Activated CD4-positive, alpha-beta T cell treated with anti-CD3 and anti-CD28 coated beads for 4 hours (primary cell): ENCODE measurements at regions not wholly inside any gene's neighbourhood (a gene's known extent, or its start where the extent isn't known, plus 50 kb on each side); places are given as distances from the start of the nearest gene placed in this dataset.

Experiments
- DNase-seq, 2 donors: peaks; one replicate each; pipeline ENCODE4 v3.0.0-alpha.2; 2020

GRCh38 chr1:185427776-185428175 is 110.7 kb upstream of the IVNS1ABP start:
- no peak for DNase-seq

- no peak for DNase-seq
These were observed 110.2 kb upstream of the IVNS1ABP start for GRCh38 chr1:185427264-185427663.

GRCh38 chr1:185426848-185427247 is 109.8 kb upstream of the IVNS1ABP start:
- no peak for DNase-seq

GRCh38 chr1:185425163-185425562 is 108.1 kb upstream of the IVNS1ABP start:
- DNase-seq, result no peak

- no peak for DNase-seq
These were observed 104.6 kb upstream of the IVNS1ABP start for GRCh38 chr1:185421485-185422107.

GRCh38 chr1:185420588-185421081 is 103.6 kb upstream of the IVNS1ABP start:
- no peak for DNase-seq

- DNase-seq, result no peak
These were observed 102.7 kb upstream of the IVNS1ABP start for GRCh38 chr1:185419718-185420117.

- DNase-seq, result no peak
These were observed 101.4 kb upstream of the IVNS1ABP start for GRCh38 chr1:185418472-185418871.

GRCh38 chr1:185412385-185413087 is 95.5 kb upstream of the IVNS1ABP start:
- DNase-seq, result no peak

- no peak for DNase-seq
These were observed 92.9 kb upstream of the IVNS1ABP start for GRCh38 chr1:185409763-185410528.

- no peak for DNase-seq
These were observed 92.3 kb upstream of the IVNS1ABP start for GRCh38 chr1:185409345-185409744.

- DNase-seq, result no peak
These were observed 91.7 kb upstream of the IVNS1ABP start for GRCh38 chr1:185408700-185409270.

- DNase-seq, result no peak
These were observed 89.6 kb upstream of the IVNS1ABP start for GRCh38 chr1:185406691-185407009.

GRCh38 chr1:185406006-185406690 is 89.1 kb upstream of the IVNS1ABP start:
- no peak for DNase-seq

GRCh38 chr1:185404907-185405568 is 88.0 kb upstream of the IVNS1ABP start:
- DNase-seq, result no peak

GRCh38 chr1:185404291-185404690 is 87.2 kb upstream of the IVNS1ABP start:
- no peak for DNase-seq

- DNase-seq, result no peak
These were observed 85.9 kb upstream of the IVNS1ABP start for GRCh38 chr1:185402930-185403329.

GRCh38 chr1:185401019-185401418 is 84.0 kb upstream of the IVNS1ABP start:
- DNase-seq, result no peak

GRCh38 chr1:185400052-185400451 is 83.0 kb upstream of the IVNS1ABP start:
- no peak for DNase-seq

GRCh38 chr1:185398599-185398998 is 81.6 kb upstream of the IVNS1ABP start:
- no peak for DNase-seq

- DNase-seq, result no peak
These were observed 81.0 kb upstream of the IVNS1ABP start for GRCh38 chr1:185398022-185398421.

- no peak for DNase-seq
These were observed 80.1 kb upstream of the IVNS1ABP start for GRCh38 chr1:185397183-185397582.
